ENCODE measurements at regions not wholly inside any gene's neighbourhood (a gene's known extent, or its start where the extent isn't known, plus 50 kb on each side); places are given as distances from the start of the nearest gene placed in this dataset.

DNA sequence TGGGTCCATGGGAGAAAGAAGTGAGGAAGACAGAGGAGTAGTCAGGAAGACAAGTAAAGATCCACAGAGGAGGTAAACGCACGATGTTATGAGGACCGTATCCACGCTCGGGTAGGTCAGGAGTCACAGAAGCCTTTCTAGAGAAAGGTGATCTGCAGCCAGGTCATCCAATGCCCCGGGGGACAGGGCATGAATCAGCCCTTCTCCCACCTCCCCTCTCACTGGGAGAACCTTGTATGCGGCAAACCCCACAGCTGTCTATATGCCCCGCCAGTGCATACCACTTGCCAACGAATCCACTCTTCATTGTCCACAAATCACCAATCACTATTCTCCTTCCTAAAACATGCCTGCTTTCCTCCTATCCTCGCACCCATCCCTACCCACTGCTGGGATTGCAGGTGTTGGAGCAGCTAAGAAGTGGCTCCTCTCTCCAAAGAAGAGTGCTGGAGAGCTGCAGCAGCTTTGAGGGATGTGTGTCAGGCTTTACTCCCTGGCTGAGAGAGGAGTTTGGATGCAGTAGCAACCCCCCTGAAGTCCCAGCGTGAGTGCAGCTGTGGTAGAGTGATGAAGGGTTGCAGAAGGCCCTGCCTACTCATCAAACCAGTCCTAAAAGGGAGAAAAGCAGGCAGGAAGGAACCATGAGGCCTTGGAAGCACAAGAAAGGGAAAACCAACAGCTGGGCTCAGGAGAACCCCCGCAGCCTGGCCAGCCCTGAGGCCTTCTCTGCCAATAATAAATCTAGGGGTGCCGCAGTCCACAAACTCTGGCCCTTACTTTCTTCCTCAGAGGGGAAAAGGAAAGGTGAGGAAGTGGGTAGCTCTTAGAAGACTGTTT, 102.2 kb upstream of the GADD45A start:
- Histone ChIP-seq H3K4me3 (no peak overlapping the region), H3K27ac (peak overlapping the region; percentile 23 to 38), H3K9me3 (no peaks in the 10 kb centered on the region), H3K4me1 (peaks cover 0 to 7% of the 10 kb centered on the region in 2 donors), H3K27me3 (no peaks in the 10 kb centered on the region), H3K36me3 (no peaks in the 10 kb centered on the region)
- DNase-seq, result no peak
- TF ChIP-seq POLR2A (IDR thresholded peaks at IDR 0.05), result no peak
- TF ChIP-seq, protein P1, sequence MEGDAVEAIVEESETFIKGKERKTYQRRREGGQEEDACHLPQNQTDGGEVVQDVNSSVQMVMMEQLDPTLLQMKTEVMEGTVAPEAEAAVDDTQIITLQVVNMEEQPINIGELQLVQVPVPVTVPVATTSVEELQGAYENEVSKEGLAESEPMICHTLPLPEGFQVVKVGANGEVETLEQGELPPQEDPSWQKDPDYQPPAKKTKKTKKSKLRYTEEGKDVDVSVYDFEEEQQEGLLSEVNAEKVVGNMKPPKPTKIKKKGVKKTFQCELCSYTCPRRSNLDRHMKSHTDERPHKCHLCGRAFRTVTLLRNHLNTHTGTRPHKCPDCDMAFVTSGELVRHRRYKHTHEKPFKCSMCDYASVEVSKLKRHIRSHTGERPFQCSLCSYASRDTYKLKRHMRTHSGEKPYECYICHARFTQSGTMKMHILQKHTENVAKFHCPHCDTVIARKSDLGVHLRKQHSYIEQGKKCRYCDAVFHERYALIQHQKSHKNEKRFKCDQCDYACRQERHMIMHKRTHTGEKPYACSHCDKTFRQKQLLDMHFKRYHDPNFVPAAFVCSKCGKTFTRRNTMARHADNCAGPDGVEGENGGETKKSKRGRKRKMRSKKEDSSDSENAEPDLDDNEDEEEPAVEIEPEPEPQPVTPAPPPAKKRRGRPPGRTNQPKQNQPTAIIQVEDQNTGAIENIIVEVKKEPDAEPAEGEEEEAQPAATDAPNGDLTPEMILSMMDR (IDR thresholded peaks at IDR 0.05), result no peak
- intact Hi-C loops (cut with DNase I; ENCODE audit: low total_unique reads), result no loop called here

DNA sequence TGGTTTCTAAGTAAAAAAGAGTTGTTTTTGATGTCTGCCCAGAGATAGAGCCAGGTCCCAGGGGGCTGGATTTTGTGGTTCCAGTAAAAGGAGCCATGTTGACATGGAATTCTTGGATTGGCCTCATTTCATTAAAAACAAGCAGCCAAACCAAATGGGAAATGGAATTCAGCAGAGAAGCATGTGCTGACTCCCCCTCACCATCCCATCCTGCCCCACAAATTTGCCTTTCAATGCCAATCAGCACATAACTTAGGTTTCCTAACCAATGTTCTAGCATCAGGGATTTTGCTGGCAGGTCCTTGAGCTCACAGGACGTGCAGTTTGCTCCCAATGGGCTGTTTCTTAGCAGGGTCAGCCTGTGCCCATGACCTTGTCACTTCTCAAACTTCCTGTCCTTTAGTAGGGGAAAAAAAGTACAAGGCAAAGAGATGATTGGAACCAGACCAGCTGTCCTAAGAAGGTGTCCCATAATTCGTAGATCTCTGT, 101.5 kb upstream of the GADD45A start:
- TF ChIP-seq, protein P1 (IDR thresholded peaks at IDR 0.05), result no peak
- TF ChIP-seq POLR2A (IDR thresholded peaks at IDR 0.05), result no peak
- no peak for DNase-seq
- Histone ChIP-seq H3K27me3 (no peaks in the 10 kb centered on the region), H3K4me1 (peaks cover 0 to 7% of the 10 kb centered on the region in 2 donors), H3K4me3 (no peak overlapping the region), H3K9me3 (no peaks in the 10 kb centered on the region), H3K36me3 (no peaks in the 10 kb centered on the region), H3K27ac (peak overlapping the region; percentile 23 to 38)
- intact Hi-C loops (cut with DNase I; ENCODE audit: low total_unique reads), result no loop called here

DNA sequence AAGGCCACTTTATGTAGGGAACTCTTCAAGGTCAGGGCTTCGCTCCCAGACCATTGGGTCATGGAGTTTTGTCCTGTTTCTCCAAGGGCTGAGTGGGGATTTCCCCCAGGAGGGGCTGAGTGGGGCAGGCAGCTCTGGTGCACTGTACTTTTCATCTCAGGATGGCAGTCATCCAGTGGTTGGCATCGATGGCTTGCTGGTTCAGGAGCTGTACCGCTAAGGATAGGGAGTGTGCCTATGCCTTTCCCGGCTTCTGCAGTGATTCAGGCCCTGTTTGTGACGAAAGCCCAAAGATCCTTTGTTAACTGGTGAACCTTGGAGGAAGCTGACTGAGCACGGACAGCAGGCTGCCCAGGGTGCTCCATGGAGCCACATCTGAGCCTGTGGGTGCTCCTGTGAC, 100.1 kb upstream of the GADD45A start:
- Histone ChIP-seq H3K4me3 (no peak overlapping the region), H3K27me3 (no peaks in the 10 kb centered on the region), H3K4me1 (peaks cover 7 to 20% of the 10 kb centered on the region in 2 donors), H3K36me3 (no peaks in the 10 kb centered on the region), H3K27ac (no peak overlapping the region), H3K9me3 (no peaks in the 10 kb centered on the region)
- TF ChIP-seq, protein P1 (IDR thresholded peaks at IDR 0.05), result no peak
- TF ChIP-seq POLR2A (IDR thresholded peaks at IDR 0.05), result no peak
- intact Hi-C loops (cut with DNase I; ENCODE audit: low total_unique reads), result no loop called here
- no peak for DNase-seq

DNA sequence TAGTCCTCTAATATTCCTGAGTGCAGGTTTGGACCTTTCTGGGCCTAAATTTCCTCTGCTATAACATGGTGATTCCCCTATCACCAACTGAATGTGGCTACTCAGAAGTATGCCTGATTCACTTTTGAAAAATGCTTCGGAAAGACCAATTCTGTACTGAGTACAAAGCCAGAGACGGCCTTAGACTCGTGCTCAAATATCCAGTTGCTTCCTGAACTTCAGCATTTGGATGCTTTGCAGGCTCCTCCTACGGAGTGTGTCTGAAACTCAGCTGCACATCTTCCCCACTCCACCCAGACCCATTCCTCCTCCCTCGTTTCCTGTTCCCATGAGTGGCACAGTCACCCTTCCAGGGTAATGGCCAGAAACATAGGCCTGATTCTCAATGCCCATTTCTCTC, 98.4 kb upstream of the GADD45A start:
- DNase-seq, result no peak
- H3K9me3 ChIP-seq, result no peaks in the 10 kb centered on the region
- intact Hi-C loops (cut with DNase I; ENCODE audit: low total_unique reads), result no loop called here
- no peaks in the 10 kb centered on the region for H3K27me3 ChIP-seq
- TF ChIP-seq, protein P1 (IDR thresholded peaks at IDR 0.05), result no peak
- TF ChIP-seq POLR2A (IDR thresholded peaks at IDR 0.05), result no peak
- H3K4me1 ChIP-seq, result peaks cover 15 to 27% of the 10 kb centered on the region in 2 donors
- no peak overlapping the region for H3K4me3 ChIP-seq
- peak overlapping the region; percentile 75 to 92 for H3K27ac ChIP-seq
- H3K36me3 ChIP-seq, result no peaks in the 10 kb centered on the region

DNA sequence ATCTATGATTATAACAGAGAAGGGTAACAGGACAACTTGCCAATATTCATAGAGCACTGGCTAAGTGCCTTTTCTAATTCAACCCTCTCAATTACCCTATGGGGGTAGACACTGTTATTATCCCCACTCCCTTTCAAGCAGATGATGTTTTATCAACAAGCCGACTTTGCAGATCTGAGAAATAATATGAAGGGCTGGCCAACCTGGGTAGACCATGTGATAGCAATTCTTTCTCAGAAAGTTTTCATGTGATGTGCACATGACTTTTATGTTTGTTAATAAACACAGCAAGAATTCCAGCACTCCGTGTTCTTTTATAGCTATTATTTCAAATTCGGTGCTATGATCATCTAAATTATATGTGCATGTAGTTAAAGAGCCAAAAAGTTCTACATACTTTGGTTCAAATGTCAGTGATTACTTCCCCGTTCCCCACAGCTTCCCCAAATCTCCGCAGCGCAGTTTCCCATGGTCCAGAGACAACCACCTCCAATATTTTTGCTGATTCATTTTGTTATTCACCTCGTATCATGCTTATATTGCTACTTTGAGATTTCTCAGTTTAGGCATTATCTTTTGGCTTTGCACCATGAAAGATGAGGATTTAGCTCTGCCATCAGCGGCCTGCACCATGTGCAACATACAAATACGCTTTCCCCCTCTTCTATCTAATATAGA, 96.7 kb upstream of the GADD45A start:
- Histone ChIP-seq H3K9me3 (no peaks in the 10 kb centered on the region), H3K27me3 (no peaks in the 10 kb centered on the region), H3K4me1 (peaks cover 15 to 21% of the 10 kb centered on the region in 2 donors), H3K36me3 (no peaks in the 10 kb centered on the region), H3K27ac (peak overlapping the region; percentile 75 to 92), H3K4me3 (no peak overlapping the region)
- intact Hi-C loops (cut with DNase I; ENCODE audit: low total_unique reads), result no loop called here
- peak in 1 of 2 donors; percentile 42 for DNase-seq
- no peak for TF ChIP-seq POLR2A (IDR thresholded peaks at IDR 0.05)
- TF ChIP-seq, protein P1 (IDR thresholded peaks at IDR 0.05), result no peak
